PFSK-1 (cell line): ENCODE measurements at regions not wholly inside any gene's neighbourhood (a gene's known extent, or its start where the extent isn't known, plus 50 kb on each side); places are given as distances from the start of the nearest gene placed in this dataset.

Source experiments
- FOXP2 ChIP-seq: optimal IDR thresholded peaks from 2 replicates; pipeline ENCODE3; 2011; ENCODE audit warnings: borderline replicate concordance, control low read depth, inconsistent platforms; ENCODE audit not compliant: insufficient read depth; ENCODE audit errors: extremely low read length, extremely low read depth
- POLR2AphosphoS5 ChIP-seq: IDR thresholded peaks from 2 replicates; pipeline ENCODE4 v1.6.1; 2012; ENCODE audit warnings: low read depth, mild to moderate bottlenecking, control low read depth, low read length, moderate library complexity
- SIN3A ChIP-seq: IDR thresholded peaks from 2 replicates; pipeline ENCODE4 v1.6.1; 2012; ENCODE audit warnings: mild to moderate bottlenecking, low read length, moderate library complexity, borderline replicate concordance; ENCODE audit not compliant: insufficient read depth
- TAF1 ChIP-seq: IDR thresholded peaks from 2 replicates; pipeline ENCODE4 v1.6.1; 2012; ENCODE audit warnings: low read length, control low read depth, borderline replicate concordance; ENCODE audit not compliant: insufficient read depth
- TF ChIP-seq, protein P1 (sequence below), 2 experiments: IDR thresholded peaks; 2 replicates each; pipeline versions ENCODE4 v1.6.1 to v1.8.0; 2011 to 2012; ENCODE audit warnings: low read depth in 2 of 2, low read length in 2 of 2, control low read depth in 1 of 2, inconsistent platforms in 1 of 2, mild to moderate bottlenecking in 1 of 2, moderate library complexity in 1 of 2; ENCODE audit not compliant: insufficient read depth in 1 of 2

DNA sequence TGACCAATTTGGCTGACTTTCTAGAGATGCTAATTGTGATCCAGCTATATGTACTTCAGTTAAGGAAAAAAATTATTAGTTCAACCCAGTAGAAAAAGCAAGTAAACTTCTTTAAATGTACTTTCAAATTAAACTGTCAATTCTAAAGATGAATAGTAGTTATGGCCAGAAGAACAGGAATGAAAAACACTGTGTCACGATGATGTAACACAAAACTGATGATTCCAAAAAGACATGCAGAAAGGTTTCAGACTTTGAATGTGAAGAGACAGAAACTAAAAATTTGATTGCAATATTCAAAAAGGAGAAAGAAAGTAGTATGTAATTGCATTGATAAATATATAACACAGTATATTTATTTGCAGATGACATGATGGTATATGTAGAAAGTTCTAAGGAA, 127.3 kb upstream of the NR4A3 start:
- no peak for TF ChIP-seq TAF1
- TF ChIP-seq, protein P1, sequence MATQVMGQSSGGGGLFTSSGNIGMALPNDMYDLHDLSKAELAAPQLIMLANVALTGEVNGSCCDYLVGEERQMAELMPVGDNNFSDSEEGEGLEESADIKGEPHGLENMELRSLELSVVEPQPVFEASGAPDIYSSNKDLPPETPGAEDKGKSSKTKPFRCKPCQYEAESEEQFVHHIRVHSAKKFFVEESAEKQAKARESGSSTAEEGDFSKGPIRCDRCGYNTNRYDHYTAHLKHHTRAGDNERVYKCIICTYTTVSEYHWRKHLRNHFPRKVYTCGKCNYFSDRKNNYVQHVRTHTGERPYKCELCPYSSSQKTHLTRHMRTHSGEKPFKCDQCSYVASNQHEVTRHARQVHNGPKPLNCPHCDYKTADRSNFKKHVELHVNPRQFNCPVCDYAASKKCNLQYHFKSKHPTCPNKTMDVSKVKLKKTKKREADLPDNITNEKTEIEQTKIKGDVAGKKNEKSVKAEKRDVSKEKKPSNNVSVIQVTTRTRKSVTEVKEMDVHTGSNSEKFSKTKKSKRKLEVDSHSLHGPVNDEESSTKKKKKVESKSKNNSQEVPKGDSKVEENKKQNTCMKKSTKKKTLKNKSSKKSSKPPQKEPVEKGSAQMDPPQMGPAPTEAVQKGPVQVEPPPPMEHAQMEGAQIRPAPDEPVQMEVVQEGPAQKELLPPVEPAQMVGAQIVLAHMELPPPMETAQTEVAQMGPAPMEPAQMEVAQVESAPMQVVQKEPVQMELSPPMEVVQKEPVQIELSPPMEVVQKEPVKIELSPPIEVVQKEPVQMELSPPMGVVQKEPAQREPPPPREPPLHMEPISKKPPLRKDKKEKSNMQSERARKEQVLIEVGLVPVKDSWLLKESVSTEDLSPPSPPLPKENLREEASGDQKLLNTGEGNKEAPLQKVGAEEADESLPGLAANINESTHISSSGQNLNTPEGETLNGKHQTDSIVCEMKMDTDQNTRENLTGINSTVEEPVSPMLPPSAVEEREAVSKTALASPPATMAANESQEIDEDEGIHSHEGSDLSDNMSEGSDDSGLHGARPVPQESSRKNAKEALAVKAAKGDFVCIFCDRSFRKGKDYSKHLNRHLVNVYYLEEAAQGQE (IDR thresholded peaks at IDR 0.05; ENCODE audit: insufficient read depth in 1 of 2, low read depth in 2 of 2, low read length in 2 of 2): no peak
- TF ChIP-seq SIN3A: no peak
- no peak for TF ChIP-seq FOXP2
- TF ChIP-seq POLR2AphosphoS5: no peak

DNA sequence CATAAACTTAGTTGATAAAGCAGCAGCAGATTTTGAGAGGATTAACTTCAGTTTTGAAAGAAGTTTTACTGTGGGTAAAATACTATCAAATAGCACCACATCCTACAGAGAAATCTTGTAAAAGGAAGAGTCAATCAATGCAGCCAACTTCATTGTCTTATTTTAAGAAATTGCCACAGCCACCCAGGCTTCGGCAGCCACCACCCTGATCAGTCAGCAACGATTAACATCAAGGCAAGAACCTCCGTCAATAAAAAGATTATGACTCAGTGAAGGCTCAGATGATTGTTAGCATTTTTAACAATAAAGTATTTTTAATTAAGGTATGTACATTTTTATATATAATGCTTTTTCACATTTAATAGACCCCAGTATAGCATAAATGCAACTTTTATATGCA, 122.3 kb upstream of the NR4A3 start:
- TF ChIP-seq, protein P1 (IDR thresholded peaks at IDR 0.05; ENCODE audit: insufficient read depth in 1 of 2, low read depth in 2 of 2, low read length in 2 of 2): no peak
- no peak for TF ChIP-seq POLR2AphosphoS5
- TF ChIP-seq TAF1: no peak
- TF ChIP-seq SIN3A: no peak
- no peak for TF ChIP-seq FOXP2

DNA sequence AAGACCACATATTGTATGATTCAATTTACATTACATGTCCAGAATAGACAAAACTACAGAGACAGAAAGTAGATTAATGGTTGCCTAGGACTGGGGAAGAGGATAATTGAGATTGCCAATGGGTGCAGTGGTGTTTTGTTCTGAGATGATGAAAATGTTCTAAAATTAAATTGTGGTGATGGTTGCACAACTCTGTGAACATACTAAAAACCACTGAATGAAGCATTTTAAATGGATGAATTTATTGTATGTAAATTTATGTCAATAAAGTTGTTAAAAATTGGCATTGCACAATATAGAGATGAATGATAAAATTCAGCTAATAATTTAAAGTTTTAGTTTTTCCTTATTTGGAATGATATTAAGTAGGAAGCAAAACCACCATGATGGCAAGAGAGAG, 109.5 kb upstream of the NR4A3 start:
- TF ChIP-seq, protein P1 (IDR thresholded peaks at IDR 0.05; ENCODE audit: insufficient read depth in 1 of 2, low read depth in 2 of 2, low read length in 2 of 2): no peak
- no peak for TF ChIP-seq TAF1
- TF ChIP-seq SIN3A: no peak
- TF ChIP-seq POLR2AphosphoS5: no peak
- TF ChIP-seq FOXP2: no peak

DNA sequence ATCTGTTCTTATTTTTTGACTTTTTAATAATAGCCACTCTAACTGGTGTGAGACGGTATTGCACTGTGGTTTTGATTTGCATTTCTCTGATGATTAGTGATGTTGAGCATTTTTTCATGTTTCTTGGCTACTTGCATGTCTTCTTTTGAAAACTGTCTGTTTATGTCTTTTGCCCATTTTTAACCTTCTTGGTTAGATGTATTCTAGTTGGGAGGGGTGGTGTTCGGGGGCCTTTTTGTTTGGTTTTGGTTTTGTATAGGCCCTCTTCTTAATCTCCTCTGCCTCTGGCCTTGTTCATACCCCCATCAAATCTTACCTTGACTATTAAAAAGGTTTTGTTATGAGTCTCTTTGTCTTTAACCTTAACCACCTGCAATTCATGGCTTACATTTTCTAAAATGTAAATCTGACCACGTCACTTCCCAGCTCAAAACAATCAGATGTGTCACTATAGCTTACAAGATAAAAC, 107.8 kb upstream of the NR4A3 start:
- no peak for TF ChIP-seq FOXP2

DNA sequence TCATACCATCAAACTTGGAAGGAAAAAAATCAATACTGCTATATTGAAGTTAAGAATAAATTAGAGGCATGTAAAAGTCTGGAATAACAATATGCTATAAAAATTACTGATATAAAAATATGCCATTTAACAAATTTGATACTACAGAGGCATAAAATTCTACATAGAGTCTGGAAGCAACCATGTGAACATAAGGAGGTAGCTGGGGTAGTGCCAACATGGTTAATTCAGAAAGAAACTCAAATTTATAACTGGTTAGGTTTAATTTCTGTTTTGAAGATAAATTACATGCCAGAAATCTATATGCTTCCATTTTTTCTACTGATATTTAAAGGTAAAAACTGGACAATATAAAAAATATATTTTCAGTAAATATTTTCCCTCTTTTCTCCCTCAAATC, 103.1 kb upstream of the NR4A3 start:
- TF ChIP-seq POLR2AphosphoS5 (no peak), TAF1 (no peak), SIN3A (no peak), FOXP2 (no peak)
- TF ChIP-seq, protein P1 (IDR thresholded peaks at IDR 0.05; ENCODE audit: insufficient read depth in 1 of 2, low read depth in 2 of 2, low read length in 2 of 2): no peak
